Panc1 (cell line): ENCODE measurements at regions not wholly inside any gene's neighbourhood (a gene's known extent, or its start where the extent isn't known, plus 50 kb on each side); places are given as distances from the start of the nearest gene placed in this dataset.

Experiments
- CTCF ChIP-seq: fragments of 450-650 bp; IDR thresholded peaks from 2 replicates; pipeline ENCODE4 v1.5.1; 2017; ENCODE audit warnings: mild to moderate bottlenecking
- POLR2AphosphoS5 ChIP-seq: IDR thresholded peaks from 2 replicates; pipeline ENCODE4 v1.6.1; 2012; ENCODE audit warnings: mild to moderate bottlenecking, low read depth, low read length, moderate library complexity
- REST ChIP-seq, 2 experiments: IDR thresholded peaks; 2 replicates each; pipeline ENCODE4 v1.6.1; 2011 to 2012; ENCODE audit warnings: low read depth in 2 of 2, control low read depth in 1 of 2, low read length in 1 of 2, mild to moderate bottlenecking in 1 of 2, moderate library complexity in 1 of 2; ENCODE audit not compliant: insufficient read depth in 1 of 2
- SIN3A ChIP-seq: IDR thresholded peaks from 2 replicates; pipeline ENCODE4 v1.6.1; 2012; ENCODE audit warnings: low read depth, mild to moderate bottlenecking, low read length, moderate library complexity, borderline replicate concordance; ENCODE audit not compliant: insufficient read depth

GRCh38 chr3:162077108-162077507 is 580.5 kb downstream of the OTOL1 start:
- no peak for TF ChIP-seq POLR2AphosphoS5
- no peak for TF ChIP-seq CTCF
- no peak for TF ChIP-seq REST (IDR thresholded peaks at IDR 0.05; ENCODE audit: insufficient read depth in 1 of 2, low read depth in 2 of 2, low read length in 1 of 2)
- no peak for TF ChIP-seq SIN3A
